OCI-LY1 (cell line): ENCODE measurements at regions not wholly inside any gene's neighbourhood (a gene's known extent, or its start where the extent isn't known, plus 50 kb on each side); places are given as distances from the start of the nearest gene placed in this dataset.

Experiments
- CTCF ChIP-seq: fragments of 200-600 bp; sonication (generic), shearing (Covaris generic); IDR thresholded peaks from 2 replicates; pipeline ENCODE4 v1.5.1; 2017; ENCODE audit warnings: mild to moderate bottlenecking, antibody characterized with exemption, low read length, moderate library complexity, mixed read lengths
- EZH2 ChIP-seq: fragments of 200-600 bp; sonication (generic), shearing (Covaris generic); IDR thresholded peaks from 2 replicates; pipeline ENCODE4 v1.8.0; 2017; ENCODE audit warnings: borderline replicate concordance, mixed run types, mild to moderate bottlenecking, antibody characterized with exemption, low read length, moderate library complexity, mixed read lengths

- TF ChIP-seq CTCF (no peak), EZH2 (no peak)
These were observed 661.3 kb downstream of the TMEM182 start for GRCh38 chr2:103423100-103423499.
